ENCODE measurements at regions not wholly inside any gene's neighbourhood (a gene's known extent, or its start where the extent isn't known, plus 50 kb on each side); places are given as distances from the start of the nearest gene placed in this dataset.

DNA sequence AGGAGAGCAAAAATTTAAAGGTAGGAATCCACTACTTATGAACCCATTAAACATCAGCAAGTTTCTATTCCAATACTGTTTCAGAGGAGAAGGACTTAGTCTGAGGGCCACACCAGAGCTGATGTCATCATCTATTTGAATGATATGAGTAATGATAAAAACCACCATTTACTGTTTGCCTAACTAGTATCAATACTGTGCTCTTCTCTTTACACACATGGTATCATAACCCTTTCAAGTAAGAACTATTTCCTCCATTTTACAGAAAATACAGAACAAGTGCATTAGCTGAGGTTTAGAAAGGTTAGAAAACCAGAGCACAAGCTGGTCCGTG, 651.3 kb upstream of the KIRREL3 start:
- ATAC-seq (no peak), DNase-seq (ENCODE audit: low spot score) (no peak)
- Histone ChIP-seq H3K9me2 (ENCODE audit: insufficient read depth) (no peaks in the 10 kb centered on the region), H3K4me2 (no peak overlapping the region), H3K4me1 (ENCODE audit: insufficient read depth) (peaks cover 5% of the 10 kb centered on the region), H3K27ac (ENCODE audit: low read depth) (no peak overlapping the region), H3K79me2 (replicated peaks; ENCODE audit: insufficient read depth) (no peaks in the 10 kb centered on the region), H3F3A (replicated peaks; ENCODE audit: low read depth) (no peaks in the 10 kb centered on the region), H2AFZ (no peak overlapping the region), H4K20me1 (replicated peaks; ENCODE audit: insufficient read depth) (no peaks in the 10 kb centered on the region), H3K27me3 (ENCODE audit: insufficient read depth) (no peaks in the 10 kb centered on the region), H3K4me3 (no peak overlapping the region), H3K36me3 (ENCODE audit: insufficient read depth) (no peaks in the 10 kb centered on the region)
- Mint-ChIP-seq H3K4me3 (no peak overlapping the region), H3K27ac (no peak overlapping the region), H3K9me3 (no peaks in the 10 kb centered on the region), H3K36me3 (ENCODE audit: low read depth) (peaks cover 2% of the 10 kb centered on the region; the same call in 1 of the 3 replicates), H3K4me1 (peaks cover 9% of the 10 kb centered on the region; the same call in 2 of the 3 replicates), H3K27me3 (ENCODE audit: insufficient read depth, low read depth, poor library complexity) (no peaks in the 10 kb centered on the region)
- TF ChIP-seq POLR2AphosphoS5 (IDR thresholded peaks at IDR 0.05; ENCODE audit: low read depth): no peak
- TF ChIP-seq, protein P1, sequence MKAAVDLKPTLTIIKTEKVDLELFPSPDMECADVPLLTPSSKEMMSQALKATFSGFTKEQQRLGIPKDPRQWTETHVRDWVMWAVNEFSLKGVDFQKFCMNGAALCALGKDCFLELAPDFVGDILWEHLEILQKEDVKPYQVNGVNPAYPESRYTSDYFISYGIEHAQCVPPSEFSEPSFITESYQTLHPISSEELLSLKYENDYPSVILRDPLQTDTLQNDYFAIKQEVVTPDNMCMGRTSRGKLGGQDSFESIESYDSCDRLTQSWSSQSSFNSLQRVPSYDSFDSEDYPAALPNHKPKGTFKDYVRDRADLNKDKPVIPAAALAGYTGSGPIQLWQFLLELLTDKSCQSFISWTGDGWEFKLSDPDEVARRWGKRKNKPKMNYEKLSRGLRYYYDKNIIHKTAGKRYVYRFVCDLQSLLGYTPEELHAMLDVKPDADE (IDR thresholded peaks at IDR 0.05): no peak
- no peak for TF ChIP-seq JUNB (IDR thresholded peaks at IDR 0.05; ENCODE audit: unreplicated experiment)
- no peak for TF ChIP-seq CREB1 (CRISPR knock-in tag; IDR thresholded peaks at IDR 0.05; ENCODE audit: low read depth)
- no peak for TF ChIP-seq EZH2 (IDR thresholded peaks at IDR 0.05; ENCODE audit: low read depth, unreplicated experiment)
- TF ChIP-seq, protein P2, sequence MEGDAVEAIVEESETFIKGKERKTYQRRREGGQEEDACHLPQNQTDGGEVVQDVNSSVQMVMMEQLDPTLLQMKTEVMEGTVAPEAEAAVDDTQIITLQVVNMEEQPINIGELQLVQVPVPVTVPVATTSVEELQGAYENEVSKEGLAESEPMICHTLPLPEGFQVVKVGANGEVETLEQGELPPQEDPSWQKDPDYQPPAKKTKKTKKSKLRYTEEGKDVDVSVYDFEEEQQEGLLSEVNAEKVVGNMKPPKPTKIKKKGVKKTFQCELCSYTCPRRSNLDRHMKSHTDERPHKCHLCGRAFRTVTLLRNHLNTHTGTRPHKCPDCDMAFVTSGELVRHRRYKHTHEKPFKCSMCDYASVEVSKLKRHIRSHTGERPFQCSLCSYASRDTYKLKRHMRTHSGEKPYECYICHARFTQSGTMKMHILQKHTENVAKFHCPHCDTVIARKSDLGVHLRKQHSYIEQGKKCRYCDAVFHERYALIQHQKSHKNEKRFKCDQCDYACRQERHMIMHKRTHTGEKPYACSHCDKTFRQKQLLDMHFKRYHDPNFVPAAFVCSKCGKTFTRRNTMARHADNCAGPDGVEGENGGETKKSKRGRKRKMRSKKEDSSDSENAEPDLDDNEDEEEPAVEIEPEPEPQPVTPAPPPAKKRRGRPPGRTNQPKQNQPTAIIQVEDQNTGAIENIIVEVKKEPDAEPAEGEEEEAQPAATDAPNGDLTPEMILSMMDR (conservative IDR thresholded peaks at IDR 0.05; ENCODE audit: low read depth in 2 of 2): no peak
- no peak for TF ChIP-seq ZNF331 (CRISPR knock-in tag; IDR thresholded peaks at IDR 0.05; ENCODE audit: low read depth)
- TF ChIP-seq EZH2phosphoT487 (IDR thresholded peaks at IDR 0.05; ENCODE audit: unreplicated experiment): no peak
- TF ChIP-seq STAT1 (IDR thresholded peaks at IDR 0.05; ENCODE audit: unreplicated experiment): no peak
- TF ChIP-seq, protein P3, sequence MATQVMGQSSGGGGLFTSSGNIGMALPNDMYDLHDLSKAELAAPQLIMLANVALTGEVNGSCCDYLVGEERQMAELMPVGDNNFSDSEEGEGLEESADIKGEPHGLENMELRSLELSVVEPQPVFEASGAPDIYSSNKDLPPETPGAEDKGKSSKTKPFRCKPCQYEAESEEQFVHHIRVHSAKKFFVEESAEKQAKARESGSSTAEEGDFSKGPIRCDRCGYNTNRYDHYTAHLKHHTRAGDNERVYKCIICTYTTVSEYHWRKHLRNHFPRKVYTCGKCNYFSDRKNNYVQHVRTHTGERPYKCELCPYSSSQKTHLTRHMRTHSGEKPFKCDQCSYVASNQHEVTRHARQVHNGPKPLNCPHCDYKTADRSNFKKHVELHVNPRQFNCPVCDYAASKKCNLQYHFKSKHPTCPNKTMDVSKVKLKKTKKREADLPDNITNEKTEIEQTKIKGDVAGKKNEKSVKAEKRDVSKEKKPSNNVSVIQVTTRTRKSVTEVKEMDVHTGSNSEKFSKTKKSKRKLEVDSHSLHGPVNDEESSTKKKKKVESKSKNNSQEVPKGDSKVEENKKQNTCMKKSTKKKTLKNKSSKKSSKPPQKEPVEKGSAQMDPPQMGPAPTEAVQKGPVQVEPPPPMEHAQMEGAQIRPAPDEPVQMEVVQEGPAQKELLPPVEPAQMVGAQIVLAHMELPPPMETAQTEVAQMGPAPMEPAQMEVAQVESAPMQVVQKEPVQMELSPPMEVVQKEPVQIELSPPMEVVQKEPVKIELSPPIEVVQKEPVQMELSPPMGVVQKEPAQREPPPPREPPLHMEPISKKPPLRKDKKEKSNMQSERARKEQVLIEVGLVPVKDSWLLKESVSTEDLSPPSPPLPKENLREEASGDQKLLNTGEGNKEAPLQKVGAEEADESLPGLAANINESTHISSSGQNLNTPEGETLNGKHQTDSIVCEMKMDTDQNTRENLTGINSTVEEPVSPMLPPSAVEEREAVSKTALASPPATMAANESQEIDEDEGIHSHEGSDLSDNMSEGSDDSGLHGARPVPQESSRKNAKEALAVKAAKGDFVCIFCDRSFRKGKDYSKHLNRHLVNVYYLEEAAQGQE (IDR thresholded peaks at IDR 0.05; ENCODE audit: unreplicated experiment): no peak
- TF ChIP-seq NANOG (IDR thresholded peaks at IDR 0.05; ENCODE audit: borderline replicate concordance): no peak

Measured in GM23338 (cell line).